Left ventricle myocardium inferior (tissue), 1 donor: ENCODE measurements at regions not wholly inside any gene's neighbourhood (a gene's known extent, or its start where the extent isn't known, plus 50 kb on each side); places are given as distances from the start of the nearest gene placed in this dataset.

Experiments used
- DNase-seq: peaks from one replicate; pipeline ENCODE4 v3.0.0-alpha.2; 2020
- H3K27ac ChIP-seq: fragments of 200-600 bp; replicated peaks from 2 replicates; pipeline ENCODE4 v1.8.0; 2021
- H3K27me3 ChIP-seq: fragments of 200-600 bp; 2 replicates; pipeline ENCODE4 v1.8.0; 2021; ENCODE audit warnings: low read depth
- H3K36me3 ChIP-seq: fragments of 200-600 bp; 2 replicates; pipeline ENCODE4 v1.8.0; 2021
- H3K4me1 ChIP-seq: fragments of 200-600 bp; 2 replicates; pipeline ENCODE4 v1.8.0; 2021
- H3K4me3 ChIP-seq: fragments of 200-600 bp; 2 replicates; pipeline ENCODE4 v1.8.0; 2021; ENCODE audit warnings: mild to moderate bottlenecking, moderate library complexity
- H3K9me3 ChIP-seq: fragments of 200-600 bp; replicated peaks from 2 replicates; pipeline ENCODE4 v1.8.0; 2021
- intact Hi-C: fragments of 100-400 bp; cut with micrococcal nuclease; formaldehyde crosslinking; loops from one replicate; pipeline ENCODE4 v1.11.0; 2022
- TF ChIP-seq, protein P1 (sequence below): fragments of 200-600 bp; IDR thresholded peaks from 2 replicates; pipeline ENCODE4 v1.8.0; 2021; ENCODE audit warnings: antibody characterized with exemption, mild to moderate bottlenecking, borderline replicate concordance
- donor health status: DM: no; HTN: yes; CAD: no; lungs with severe emphysema.

DNA sequence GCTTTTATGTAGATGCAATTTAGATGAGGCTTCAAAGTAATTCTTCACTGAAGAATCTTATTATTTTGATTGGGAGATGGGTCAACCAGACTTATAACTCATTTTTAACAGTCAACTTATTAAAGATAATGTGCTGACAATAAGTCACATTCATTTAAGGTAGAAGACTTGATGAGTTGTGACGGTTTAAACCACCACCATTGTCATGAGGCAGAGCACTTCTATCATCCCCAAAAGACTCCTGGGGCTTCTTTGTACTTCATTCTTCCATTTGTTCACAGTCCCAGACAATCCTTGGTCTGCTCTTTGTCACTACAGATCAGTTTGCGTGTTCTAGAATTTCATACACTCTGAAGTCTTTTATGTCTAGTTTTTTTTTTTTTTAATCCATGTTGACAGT, 346.1 kb downstream of the RASEF start:
- Histone ChIP-seq H3K36me3 (no peaks in the 10 kb centered on the region), H3K27me3 (no peaks in the 10 kb centered on the region), H3K4me1 (no peaks in the 10 kb centered on the region), H3K27ac (no peak overlapping the region), H3K4me3 (no peak overlapping the region), H3K9me3 (peaks cover 30% of the 10 kb centered on the region)
- intact Hi-C loops: no loop called here
- DNase-seq: no peak
- TF ChIP-seq, protein P1, sequence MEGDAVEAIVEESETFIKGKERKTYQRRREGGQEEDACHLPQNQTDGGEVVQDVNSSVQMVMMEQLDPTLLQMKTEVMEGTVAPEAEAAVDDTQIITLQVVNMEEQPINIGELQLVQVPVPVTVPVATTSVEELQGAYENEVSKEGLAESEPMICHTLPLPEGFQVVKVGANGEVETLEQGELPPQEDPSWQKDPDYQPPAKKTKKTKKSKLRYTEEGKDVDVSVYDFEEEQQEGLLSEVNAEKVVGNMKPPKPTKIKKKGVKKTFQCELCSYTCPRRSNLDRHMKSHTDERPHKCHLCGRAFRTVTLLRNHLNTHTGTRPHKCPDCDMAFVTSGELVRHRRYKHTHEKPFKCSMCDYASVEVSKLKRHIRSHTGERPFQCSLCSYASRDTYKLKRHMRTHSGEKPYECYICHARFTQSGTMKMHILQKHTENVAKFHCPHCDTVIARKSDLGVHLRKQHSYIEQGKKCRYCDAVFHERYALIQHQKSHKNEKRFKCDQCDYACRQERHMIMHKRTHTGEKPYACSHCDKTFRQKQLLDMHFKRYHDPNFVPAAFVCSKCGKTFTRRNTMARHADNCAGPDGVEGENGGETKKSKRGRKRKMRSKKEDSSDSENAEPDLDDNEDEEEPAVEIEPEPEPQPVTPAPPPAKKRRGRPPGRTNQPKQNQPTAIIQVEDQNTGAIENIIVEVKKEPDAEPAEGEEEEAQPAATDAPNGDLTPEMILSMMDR: no peak

DNA sequence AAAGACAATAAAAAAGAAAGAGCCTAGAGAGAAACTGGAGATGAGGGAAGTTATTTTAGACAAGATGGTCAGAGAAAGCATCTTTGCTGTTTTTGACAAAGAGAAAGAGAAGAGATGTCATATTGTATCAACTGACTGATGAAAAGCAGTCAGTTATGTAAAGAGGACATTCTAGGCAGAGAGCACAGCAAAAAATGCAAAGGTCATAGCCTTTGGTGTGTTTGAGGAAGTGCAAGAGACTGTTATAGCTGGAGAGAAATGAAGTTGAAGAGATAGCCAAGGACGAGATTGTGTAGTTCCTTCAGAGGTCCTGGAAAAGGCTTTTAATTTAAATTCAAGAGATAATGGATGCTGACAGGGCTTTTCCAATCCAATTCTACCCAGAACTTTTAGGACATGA, 342.4 kb downstream of the RASEF start:
- no peak overlapping the region for H3K4me3 ChIP-seq
- intact Hi-C loops: no loop called here
- H3K4me1 ChIP-seq: no peaks in the 10 kb centered on the region
- no peak overlapping the region for H3K27ac ChIP-seq
- H3K27me3 ChIP-seq: no peaks in the 10 kb centered on the region
- DNase-seq: no peak
- TF ChIP-seq, protein P1: no peak
- no peaks in the 10 kb centered on the region for H3K36me3 ChIP-seq
- H3K9me3 ChIP-seq: peaks cover 10% of the 10 kb centered on the region

DNA sequence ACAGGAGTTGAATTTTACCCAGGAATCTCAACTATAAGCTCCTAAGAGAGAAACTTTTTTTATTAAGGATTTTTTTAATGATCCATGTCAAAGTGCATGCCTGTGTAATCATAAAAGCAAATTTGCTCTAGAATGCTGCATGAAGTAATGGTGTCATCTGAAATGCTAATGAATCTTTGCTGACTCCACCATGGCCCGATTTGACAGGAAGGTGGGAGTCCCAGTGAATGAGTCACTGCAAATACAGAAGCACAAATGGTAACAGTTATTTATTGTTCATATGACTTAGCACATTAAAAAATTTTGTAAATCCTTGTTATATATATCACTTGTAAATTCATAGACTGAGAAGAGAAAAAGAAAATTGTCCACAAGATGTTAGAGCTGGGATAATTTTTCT, 341.3 kb downstream of the RASEF start:
- TF ChIP-seq, protein P1: no peak
- intact Hi-C loops: no loop called here

DNA sequence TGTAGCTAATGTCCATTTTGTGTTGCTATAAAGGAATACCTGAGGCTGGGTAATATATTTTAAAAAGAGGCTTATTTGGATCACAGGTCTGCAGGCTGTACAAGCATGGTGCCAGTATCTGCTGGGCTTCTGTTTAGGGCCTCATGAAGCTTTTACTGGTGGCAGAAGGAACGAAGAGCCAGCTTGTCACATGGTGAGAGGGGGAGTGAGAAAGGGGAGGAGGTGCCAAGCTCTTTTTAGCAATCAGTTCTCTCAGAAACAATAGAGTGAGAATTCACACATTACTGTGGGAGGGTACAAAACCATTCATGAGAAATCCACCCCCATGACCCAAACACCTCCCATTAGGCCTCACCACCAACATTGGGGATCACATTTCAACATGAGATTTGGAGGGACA, 340.9 kb downstream of the RASEF start:
- DNase-seq: no peak
- Histone ChIP-seq H3K4me1 (no peaks in the 10 kb centered on the region), H3K27ac (no peak overlapping the region), H3K9me3 (peaks cover 10% of the 10 kb centered on the region), H3K4me3 (no peak overlapping the region), H3K36me3 (no peaks in the 10 kb centered on the region), H3K27me3 (no peaks in the 10 kb centered on the region)
- TF ChIP-seq, protein P1: no peak
- intact Hi-C loops: no loop called here

More for the DNA sequence above, 341.3 kb downstream of the RASEF start:
- Histone ChIP-seq H3K27ac (no peak overlapping the region), H3K9me3 (peaks cover 10% of the 10 kb centered on the region), H3K36me3 (no peaks in the 10 kb centered on the region), H3K4me1 (no peaks in the 10 kb centered on the region), H3K4me3 (no peak overlapping the region), H3K27me3 (no peaks in the 10 kb centered on the region)
- DNase-seq: no peak

DNA sequence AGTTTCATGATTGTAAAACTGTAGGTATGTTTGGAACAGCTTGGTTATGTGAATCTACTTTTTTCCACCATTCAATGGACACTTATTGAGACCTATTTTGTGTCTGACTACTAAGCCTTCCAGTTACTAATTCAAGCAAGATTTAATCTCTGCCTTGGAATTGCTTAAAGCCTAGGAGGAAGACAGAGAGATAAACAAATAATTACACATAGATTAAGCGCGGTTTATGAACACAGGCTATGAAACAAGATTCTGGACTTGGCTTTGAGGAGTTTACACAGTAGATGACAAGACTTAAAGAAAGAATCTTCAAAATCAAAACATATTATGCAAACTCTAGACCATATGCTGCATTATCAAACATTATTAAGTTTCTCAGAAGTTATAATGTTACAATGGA, 340.4 kb downstream of the RASEF start:
- Histone ChIP-seq H3K36me3 (no peaks in the 10 kb centered on the region), H3K4me3 (no peak overlapping the region), H3K27me3 (no peaks in the 10 kb centered on the region), H3K27ac (no peak overlapping the region), H3K9me3 (peaks cover 10% of the 10 kb centered on the region), H3K4me1 (no peaks in the 10 kb centered on the region)
- DNase-seq: no peak
- intact Hi-C loops: no loop called here
- TF ChIP-seq, protein P1: no peak
